Stimulated activated CD8-positive, alpha-beta memory T cell treated with anti-CD3 and anti-CD28 coated beads, Interleukin-15, amount 100 ng/mL, for 4 hours (primary cell): ENCODE measurements at regions not wholly inside any gene's neighbourhood (a gene's known extent, or its start where the extent isn't known, plus 50 kb on each side); places are given as distances from the start of the nearest gene placed in this dataset.
"Not testable (repeated sequence)": the region's sequence is repeated elsewhere in the genome, so short reads cannot be mapped to it uniquely, and the experiment has no call there.

Source experiments
- DNase-seq, 2 donors: peaks; one replicate each; pipeline ENCODE4 v3.0.0-alpha.2; 2020; ENCODE audit warnings: low read depth in 2 of 2

GRCh38 chr4:179112441-179113170 lies 1670.4 kb upstream of the AGA start:
- no peak for DNase-seq

GRCh38 chr4:179114615-179115014 lies 1672.4 kb upstream of the AGA start:
- no peak for DNase-seq

- DNase-seq, result no peak
These were observed 1673.8 kb upstream of the AGA start for GRCh38 chr4:179116011-179116410.

GRCh38 chr4:179116581-179116980 lies 1674.3 kb upstream of the AGA start:
- DNase-seq, result no peak

- DNase-seq, result no peak
These were observed 1680.8 kb upstream of the AGA start for GRCh38 chr4:179123084-179123483.

- no peak for DNase-seq
These were observed 1682.2 kb upstream of the AGA start for GRCh38 chr4:179124419-179124818.

GRCh38 chr4:179124957-179125356 lies 1682.7 kb upstream of the AGA start:
- no peak for DNase-seq

- no peak for DNase-seq
These were observed 1683.6 kb upstream of the AGA start for GRCh38 chr4:179125870-179126269.

GRCh38 chr4:179128299-179128698 lies 1686.1 kb upstream of the AGA start:
- no peak for DNase-seq

GRCh38 chr4:179130122-179130714 lies 1688.0 kb upstream of the AGA start:
- DNase-seq, result no peak

GRCh38 chr4:179145746-179146525 lies 1703.7 kb upstream of the AGA start:
- DNase-seq, result no peak

GRCh38 chr4:179151770-179152169 lies 1709.5 kb upstream of the AGA start:
- no peak for DNase-seq

GRCh38 chr4:179163147-179163546 lies 1720.9 kb upstream of the AGA start:
- no peak for DNase-seq

- no peak for DNase-seq
These were observed 1722.2 kb upstream of the AGA start for GRCh38 chr4:179164267-179164999.

- DNase-seq, result no peak
These were observed 1722.9 kb upstream of the AGA start for GRCh38 chr4:179165000-179165738.

- no peak for DNase-seq
These were observed 1723.6 kb upstream of the AGA start for GRCh38 chr4:179165862-179166261.

GRCh38 chr4:179170308-179170707 lies 1728.1 kb upstream of the AGA start:
- not testable (repeated sequence) for DNase-seq

- no peak for DNase-seq
These were observed 1740.5 kb upstream of the AGA start for GRCh38 chr4:179182741-179183140.

- no peak for DNase-seq
These were observed 1753.7 kb upstream of the AGA start for GRCh38 chr4:179195887-179196286.

GRCh38 chr4:179196511-179196910 lies 1754.3 kb upstream of the AGA start:
- DNase-seq, result no peak

- DNase-seq, result no peak
These were observed 1758.4 kb upstream of the AGA start for GRCh38 chr4:179200681-179201080.
